ENCODE measurements at regions not wholly inside any gene's neighbourhood (a gene's known extent, or its start where the extent isn't known, plus 50 kb on each side); places are given as distances from the start of the nearest gene placed in this dataset.

DNA sequence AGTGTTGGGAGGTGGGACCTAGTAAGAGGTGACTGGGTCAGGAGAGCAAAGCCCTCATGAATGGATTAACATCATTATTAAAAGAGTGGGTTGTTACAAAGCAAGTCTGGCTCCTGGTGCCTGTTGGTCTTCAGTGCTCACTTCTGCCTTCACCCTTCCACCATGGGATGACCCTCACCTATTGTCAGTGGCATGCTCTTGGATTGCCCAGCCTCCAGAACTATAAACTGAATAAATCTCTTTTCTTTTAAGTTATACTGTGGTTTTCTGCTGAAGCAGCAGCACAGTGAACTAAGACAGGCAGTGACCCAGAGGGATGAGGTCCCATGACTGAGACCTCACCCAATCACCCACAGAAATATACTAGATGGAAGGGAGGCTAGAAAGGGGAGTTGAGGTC is 57.5 kb upstream of the ATL2 start:
- no peak for TF ChIP-seq BHLHE40 (IDR thresholded peaks at IDR 0.05; ENCODE audit: borderline replicate concordance)
- no peak for TF ChIP-seq SP1 (IDR thresholded peaks at IDR 0.05)
- TF ChIP-seq FOXA1 (IDR thresholded peaks at IDR 0.05) = no peak
- no peak for TF ChIP-seq FOXM1 (IDR thresholded peaks at IDR 0.05; ENCODE audit: borderline replicate concordance)
- TF ChIP-seq SUZ12 (IDR thresholded peaks at IDR 0.05) = no peak

Data from HEK293T (cell line).